Nephron progenitor cell (in vitro differentiated cells): ENCODE measurements at regions not wholly inside any gene's neighbourhood (a gene's known extent, or its start where the extent isn't known, plus 50 kb on each side); places are given as distances from the start of the nearest gene placed in this dataset.
A peak's percentile ranks its signal among the peaks of the same experiment; 100 is the strongest.

ENCODE experiments used
- DNase-seq: peaks from one replicate; pipeline ENCODE4 v3.0.0; 2021
- H3K27ac Mint-ChIP-seq: 2 replicates; pipeline ENCODE4 v1.8.0; 2021; ENCODE audit warnings: mild to moderate bottlenecking, moderate library complexity, mixed read lengths
- H3K27me3 Mint-ChIP-seq: 2 replicates; pipeline ENCODE4 v1.8.0; 2021; ENCODE audit warnings: mild to moderate bottlenecking, low read depth, mixed read lengths; ENCODE audit not compliant: poor library complexity
- H3K36me3 Mint-ChIP-seq: 2 replicates; pipeline ENCODE4 v1.8.0; 2021; ENCODE audit warnings: low read depth, mixed read lengths
- H3K4me1 Mint-ChIP-seq: 2 replicates; pipeline ENCODE4 v1.8.0; 2021; ENCODE audit warnings: mixed read lengths
- H3K4me3 Mint-ChIP-seq: 2 replicates; pipeline ENCODE4 v1.8.0; 2021; ENCODE audit warnings: mild to moderate bottlenecking, moderate library complexity, mixed read lengths
- H3K9me3 Mint-ChIP-seq: 2 replicates; pipeline ENCODE4 v1.8.0; 2021; ENCODE audit warnings: mild to moderate bottlenecking, moderate library complexity, mixed read lengths
- CTCF ChIP-seq: fragments of 200-600 bp; sonication (generic); IDR thresholded peaks from 2 replicates; pipeline ENCODE4 v1.5.0; 2021; ENCODE audit warnings: antibody characterized with exemption

- no peak overlapping the region for H3K4me3 Mint-ChIP-seq
- no peak for TF ChIP-seq CTCF
- no peaks in the 10 kb centered on the region for H3K9me3 Mint-ChIP-seq
- no peak for DNase-seq
- H3K36me3 Mint-ChIP-seq, result no peaks in the 10 kb centered on the region
- no peak overlapping the region for H3K27ac Mint-ChIP-seq
- H3K27me3 Mint-ChIP-seq, result peaks cover 2% of the 10 kb centered on the region
- no peaks in the 10 kb centered on the region for H3K4me1 Mint-ChIP-seq
Observed at GRCh38 chr2:11903085-11903606, 156.7 kb downstream of the LPIN1 start.

- Mint-ChIP-seq H3K4me3 (no peak overlapping the region), H3K36me3 (no peaks in the 10 kb centered on the region), H3K9me3 (no peaks in the 10 kb centered on the region), H3K4me1 (no peaks in the 10 kb centered on the region), H3K27me3 (peaks cover 2% of the 10 kb centered on the region), H3K27ac (no peak overlapping the region)
- TF ChIP-seq CTCF, result no peak
- DNase-seq, result no peak
Observed at GRCh38 chr2:11904029-11904428, 157.6 kb downstream of the LPIN1 start.

DNA sequence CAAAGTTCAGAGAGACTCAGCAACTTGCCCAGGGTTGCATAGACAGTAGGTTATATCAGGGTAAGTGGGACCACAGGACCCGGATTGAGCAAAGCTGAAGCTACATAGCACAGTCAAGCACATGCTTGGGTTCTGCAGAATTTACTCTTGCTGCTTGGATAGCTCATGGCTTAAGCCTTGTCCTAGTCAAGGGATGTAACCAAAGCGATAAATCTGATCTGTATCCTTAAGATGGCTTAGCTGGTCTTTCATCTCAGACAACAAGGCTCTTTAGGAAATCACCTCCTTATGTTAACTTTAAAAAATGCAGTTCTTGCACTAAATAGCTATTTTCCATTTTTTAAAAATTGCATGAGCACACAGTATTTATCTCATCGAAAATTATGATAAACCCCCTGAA is 158.5 kb downstream of the LPIN1 start:
- TF ChIP-seq CTCF, result no peak

DNA sequence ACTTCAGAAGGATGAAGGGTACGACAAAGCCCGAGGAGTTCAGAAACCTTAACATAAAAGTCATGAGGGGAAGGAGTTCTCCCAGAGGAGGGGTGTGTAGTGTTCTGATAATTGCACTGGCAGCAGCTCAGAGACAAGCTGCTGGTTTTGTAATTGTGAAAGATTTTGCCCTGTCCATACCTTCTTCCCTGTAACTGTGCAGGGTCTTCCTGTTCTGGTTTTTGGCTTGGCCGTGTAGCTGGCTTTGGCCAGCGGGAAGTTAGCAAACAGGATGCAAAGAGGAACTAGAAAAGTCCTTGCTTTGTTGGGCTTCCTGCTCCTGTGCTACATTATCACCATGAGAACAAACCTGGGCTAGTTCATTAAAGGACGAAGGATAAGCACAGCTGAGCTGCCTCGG is 160.8 kb downstream of the LPIN1 start:
- Mint-ChIP-seq H3K36me3 (no peaks in the 10 kb centered on the region), H3K27ac (no peak overlapping the region), H3K4me1 (no peaks in the 10 kb centered on the region), H3K27me3 (no peaks in the 10 kb centered on the region), H3K4me3 (no peak overlapping the region), H3K9me3 (no peaks in the 10 kb centered on the region)
- no peak for DNase-seq
- TF ChIP-seq CTCF, result no peak

More for the DNA sequence above, 158.5 kb downstream of the LPIN1 start:
- no peaks in the 10 kb centered on the region for H3K4me1 Mint-ChIP-seq
- DNase-seq, result no peak
- no peak overlapping the region for H3K27ac Mint-ChIP-seq
- H3K27me3 Mint-ChIP-seq, result peaks cover 2% of the 10 kb centered on the region
- no peaks in the 10 kb centered on the region for H3K36me3 Mint-ChIP-seq
- no peaks in the 10 kb centered on the region for H3K9me3 Mint-ChIP-seq
- no peak overlapping the region for H3K4me3 Mint-ChIP-seq

DNA sequence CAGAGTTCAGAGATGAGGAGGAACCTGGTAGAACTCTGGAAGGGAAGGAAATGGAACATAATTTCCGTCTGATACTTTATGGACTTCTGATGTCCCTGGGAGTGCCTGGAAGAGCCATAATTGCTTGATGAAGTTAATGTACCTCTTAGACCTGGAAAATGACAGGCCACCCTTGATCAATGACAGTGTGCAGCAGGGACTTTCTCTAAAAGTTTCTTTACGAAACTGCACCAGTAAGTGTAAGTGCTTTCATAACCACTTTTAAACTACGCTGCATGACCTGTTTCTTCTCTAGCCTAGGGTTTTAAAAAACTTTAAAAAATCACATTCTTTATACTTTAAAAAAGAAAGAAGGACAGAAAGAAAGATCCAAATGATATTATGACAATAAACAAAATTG is 164.5 kb downstream of the LPIN1 start:
- Mint-ChIP-seq H3K27me3 (no peaks in the 10 kb centered on the region), H3K36me3 (no peaks in the 10 kb centered on the region), H3K4me3 (no peak overlapping the region), H3K27ac (peak overlapping the region; percentile 64), H3K4me1 (no peaks in the 10 kb centered on the region), H3K9me3 (peaks cover 11% of the 10 kb centered on the region)
- no peak for TF ChIP-seq CTCF
- no peak for DNase-seq

DNA sequence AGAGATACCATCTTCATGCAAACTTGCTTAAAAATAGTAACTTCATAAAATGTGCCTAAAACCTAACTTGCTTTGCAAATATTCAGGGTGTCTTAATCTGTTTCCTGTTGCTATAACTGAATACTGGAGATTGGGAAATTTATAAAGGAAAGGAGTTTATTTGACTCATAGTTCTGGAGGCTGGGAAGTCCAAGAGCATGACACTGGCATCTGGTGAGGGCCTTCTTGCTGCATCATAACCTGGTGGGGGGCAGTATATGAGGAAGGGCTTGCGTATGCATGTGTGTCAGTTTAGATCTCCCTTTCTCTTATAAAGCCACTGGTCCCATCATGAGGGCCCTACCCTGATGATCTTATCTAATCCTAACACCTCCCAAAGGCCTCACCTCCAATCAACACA is 166.5 kb downstream of the LPIN1 start:
- no peaks in the 10 kb centered on the region for H3K27me3 Mint-ChIP-seq
- H3K4me1 Mint-ChIP-seq, result peaks cover 7% of the 10 kb centered on the region
- H3K36me3 Mint-ChIP-seq, result no peaks in the 10 kb centered on the region

More for the DNA sequence above, 166.5 kb downstream of the LPIN1 start:
- Mint-ChIP-seq H3K27ac (no peak overlapping the region), H3K4me3 (no peak overlapping the region), H3K9me3 (peaks cover 11% of the 10 kb centered on the region)
- no peak for TF ChIP-seq CTCF
- no peak for DNase-seq
